ENCODE measurements at regions not wholly inside any gene's neighbourhood (a gene's known extent, or its start where the extent isn't known, plus 50 kb on each side); places are given as distances from the start of the nearest gene placed in this dataset.
"Not testable (repeated sequence)": the region's sequence is repeated elsewhere in the genome, so short reads cannot be mapped to it uniquely, and the experiment has no call there.

- no peak for DNase-seq
These were observed 56.2 kb downstream of the TAF11L14 start for GRCh38 chr5:17690473-17690872.

DNA sequence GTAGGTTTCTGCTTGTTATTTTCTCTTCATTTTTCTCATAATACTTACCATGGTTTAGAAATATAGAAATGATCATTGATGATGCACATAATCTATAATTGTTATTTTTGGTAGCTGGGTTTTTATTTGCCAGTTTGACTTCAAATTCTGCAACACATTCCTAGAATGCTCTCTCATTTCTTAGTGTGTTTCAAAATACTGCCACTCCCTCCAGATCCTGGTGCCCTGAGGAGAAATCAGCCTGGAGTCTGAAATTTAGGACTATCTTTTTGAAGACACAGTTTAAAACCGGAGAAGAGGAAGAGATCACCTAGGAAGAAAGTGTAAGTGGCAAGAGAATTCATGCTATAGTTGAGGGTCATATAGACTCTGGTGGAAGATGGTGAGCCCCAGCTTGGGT is 57.5 kb downstream of the TAF11L14 start:
- DNase-seq = no peak

DNA sequence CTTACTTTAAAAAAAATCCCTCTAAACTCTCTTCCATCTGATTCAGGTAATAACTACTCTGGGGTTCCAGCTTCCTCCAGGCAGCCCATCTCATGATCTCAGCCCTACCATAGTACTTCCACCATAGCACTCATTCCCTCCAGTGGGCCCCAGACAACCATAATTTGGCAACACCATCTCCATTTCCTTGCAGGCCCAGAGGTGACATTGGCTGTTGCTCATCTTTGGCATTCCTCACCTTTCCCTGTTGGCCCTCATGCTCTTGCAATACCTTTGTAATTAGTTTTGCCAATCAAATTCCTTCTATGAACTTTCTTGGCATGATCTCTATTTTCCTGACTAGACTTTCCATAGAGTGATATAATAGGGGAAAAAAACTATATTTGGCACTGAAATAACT is 60.1 kb downstream of the TAF11L14 start:
- no peak for DNase-seq

DNA sequence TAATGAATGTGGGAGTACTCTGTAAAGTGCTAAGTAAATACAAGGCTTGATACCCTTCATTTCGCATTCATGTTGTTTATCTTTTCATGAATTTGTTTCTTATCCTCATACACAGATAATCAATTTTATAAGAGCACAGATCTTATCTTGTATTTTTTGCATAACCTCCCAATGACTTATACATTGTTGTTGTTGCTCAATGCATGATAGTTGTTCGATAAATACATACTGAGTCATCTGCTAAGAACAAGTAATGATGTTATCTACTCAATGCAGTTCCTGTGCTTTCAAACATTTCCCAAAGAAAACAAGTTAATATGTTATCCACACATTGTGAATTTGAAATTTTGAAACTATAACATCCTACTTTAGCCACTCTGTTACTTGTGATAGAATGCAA is 60.7 kb downstream of the TAF11L14 start:
- DNase-seq = no peak

- DNase-seq = no peak
These were observed 62.4 kb downstream of the TAF11L14 start for GRCh38 chr5:17696627-17697026.

DNA sequence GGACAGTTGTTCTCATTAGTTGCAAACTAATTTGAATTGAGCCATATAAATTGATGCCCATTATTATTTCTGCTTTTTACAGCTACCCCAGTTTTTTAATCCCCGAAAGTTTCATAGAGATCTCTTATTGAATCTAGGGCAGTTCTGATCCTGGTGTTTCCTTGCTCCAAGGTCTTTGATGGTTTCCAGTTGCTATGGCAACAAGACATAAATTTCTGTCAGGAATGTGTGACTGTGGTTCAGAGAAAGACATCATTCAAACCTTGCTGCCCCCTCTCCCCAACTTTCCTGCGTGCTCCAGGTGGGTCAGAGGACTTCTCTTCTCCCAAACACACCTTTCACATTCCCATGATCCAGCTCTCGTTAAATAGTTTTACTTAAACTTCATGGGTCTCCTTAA is 63.4 kb downstream of the TAF11L14 start:
- no peak for DNase-seq

GRCh38 chr5:17709011-17709710 is 74.9 kb downstream of the TAF11L14 start:
- DNase-seq = no peak

DNA sequence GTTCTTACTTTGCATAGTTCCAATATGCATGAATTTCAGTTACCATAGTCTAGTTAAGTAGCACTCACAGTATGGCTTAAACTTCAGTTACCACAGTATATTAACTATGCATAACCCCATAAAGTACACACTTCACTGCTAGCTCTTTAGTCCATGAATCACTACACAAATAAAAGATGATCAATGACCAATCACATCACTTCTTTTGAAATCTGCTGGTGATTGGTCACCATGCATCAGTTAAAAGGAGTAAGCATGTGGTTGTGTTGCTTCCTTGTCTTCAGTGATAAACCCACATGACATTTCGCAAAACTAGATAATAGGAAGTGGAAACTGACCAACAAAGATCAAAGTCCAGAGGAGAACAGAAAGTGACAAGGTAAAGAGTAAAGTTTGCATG is 79.0 kb downstream of the TAF11L14 start:
- DNase-seq = peak in 1 of 2 experiments; percentile 3

DNA sequence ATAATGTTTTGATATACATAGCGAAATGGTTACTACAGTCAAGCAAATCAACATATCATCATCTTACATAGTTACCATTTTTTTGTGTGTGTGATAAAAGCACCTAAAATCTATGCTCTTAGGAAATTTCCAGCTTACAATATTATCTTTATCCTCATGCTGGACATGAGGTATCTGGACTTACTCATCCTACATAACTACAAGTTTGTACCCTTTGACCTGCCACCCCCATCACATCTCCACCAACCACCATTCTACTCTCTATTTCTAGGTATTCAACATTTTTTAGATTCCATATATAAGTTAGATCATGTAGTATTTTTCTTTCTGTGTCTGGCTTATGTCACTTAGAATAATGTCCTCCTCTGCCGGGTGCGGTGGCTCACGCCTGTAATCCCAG is 79.9 kb downstream of the TAF11L14 start:
- no peak for DNase-seq

- DNase-seq = no peak
These were observed 85.3 kb downstream of the TAF11L14 start for GRCh38 chr5:17719592-17719991.

DNA sequence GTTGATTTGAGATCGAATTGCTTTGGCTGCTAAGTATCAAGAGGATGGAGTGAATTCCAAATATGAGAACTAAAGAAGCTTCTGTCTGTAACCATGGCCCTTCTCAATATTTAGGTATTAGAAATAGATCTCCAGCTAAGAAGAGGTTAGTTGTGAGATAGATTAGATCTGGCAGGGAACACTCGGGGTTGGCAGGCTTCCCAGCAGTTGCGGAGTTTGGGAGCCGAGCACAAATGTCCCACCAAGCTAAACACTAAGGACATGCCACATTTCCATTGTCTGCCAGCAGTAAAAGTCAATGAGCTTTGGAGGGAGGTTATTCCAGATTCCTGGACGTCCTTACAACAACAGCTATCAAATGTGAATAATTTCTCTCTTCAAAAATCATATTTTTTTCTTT is 85.8 kb downstream of the TAF11L14 start:
- DNase-seq = no peak

DNA sequence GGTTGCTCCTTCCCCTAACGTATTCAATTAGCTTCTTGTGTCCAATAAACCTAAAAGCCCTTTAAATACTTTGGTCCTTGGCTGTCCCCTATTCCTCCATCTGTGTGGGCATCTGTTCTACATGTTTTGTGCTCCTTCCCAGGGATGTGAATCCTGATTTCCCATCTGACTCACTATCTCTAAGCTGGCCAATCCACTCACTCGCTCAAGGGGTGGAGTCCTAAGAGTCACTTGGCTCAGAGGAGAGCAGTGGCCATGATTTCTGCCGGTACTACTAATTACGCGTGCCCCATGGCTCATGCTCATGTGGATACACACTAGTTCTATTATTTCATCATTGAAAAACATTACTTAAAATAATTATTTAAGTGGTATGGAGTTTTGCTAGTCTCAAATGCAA is 89.6 kb downstream of the TAF11L14 start:
- no peak for DNase-seq

DNA sequence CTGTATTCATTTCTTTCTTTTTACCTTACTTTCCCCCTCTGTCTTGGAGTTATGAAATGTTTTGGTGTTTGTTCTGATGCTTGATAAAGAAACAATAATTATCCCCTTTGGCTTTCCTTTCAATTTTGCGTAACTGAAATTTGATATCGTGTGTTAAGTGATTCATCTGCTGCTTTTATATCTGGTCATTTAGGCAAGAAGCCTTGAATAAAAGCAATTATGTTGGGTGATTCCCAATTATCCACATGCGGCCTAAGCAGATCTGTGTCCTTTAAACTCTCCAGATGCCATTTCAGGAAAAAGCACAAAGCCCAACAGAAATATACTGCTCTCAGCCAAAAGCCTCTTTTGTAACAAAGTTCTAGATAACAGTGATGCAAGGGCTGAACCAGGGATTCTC is 92.8 kb downstream of the TAF11L14 start:
- DNase-seq = no peak

DNA sequence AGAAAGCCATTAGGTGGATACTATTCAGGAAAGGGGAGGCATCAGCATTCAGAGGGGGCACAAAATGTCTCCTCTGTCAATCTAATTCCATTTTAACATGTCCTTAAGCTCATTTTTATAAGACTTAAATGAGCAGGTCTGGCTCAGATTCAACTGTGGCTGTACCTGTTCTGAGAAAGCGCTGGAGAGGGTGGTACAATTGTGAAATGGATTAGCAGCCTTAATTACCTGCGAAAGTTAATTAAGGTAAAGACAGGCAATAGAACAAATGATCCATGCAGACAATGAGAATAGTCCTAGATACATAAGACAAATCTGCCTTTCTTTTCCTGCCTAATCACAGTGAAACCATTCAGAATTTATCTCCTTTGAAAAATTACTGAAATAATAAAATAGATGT is 96.2 kb downstream of the TAF11L14 start:
- no peak for DNase-seq

- DNase-seq = no peak
These were observed 98.2 kb downstream of the TAF11L14 start for GRCh38 chr5:17732351-17732923.

GRCh38 chr5:17734011-17734410 is 99.8 kb downstream of the TAF11L14 start:
- no peak for DNase-seq

DNA sequence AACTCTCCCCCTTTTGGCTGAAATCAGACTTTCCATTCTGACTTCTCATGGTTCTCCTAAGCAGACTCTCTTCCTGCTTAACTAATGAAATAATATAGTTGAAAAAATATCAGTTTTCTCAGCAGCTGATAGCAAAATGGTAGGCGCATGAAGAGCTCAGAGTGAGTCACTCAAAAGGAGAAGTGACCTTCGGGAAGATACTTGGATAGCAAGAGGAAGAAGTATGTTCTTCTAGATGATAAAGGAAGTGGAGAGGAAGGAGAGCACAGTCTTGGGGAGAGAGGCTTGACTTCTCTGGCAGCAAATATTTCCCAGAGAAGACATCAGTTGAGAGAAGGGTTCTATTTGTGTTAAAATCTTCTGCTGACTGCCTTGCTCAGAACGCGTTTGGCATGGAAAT is 101.5 kb downstream of the TAF11L14 start:
- DNase-seq = no peak

DNA sequence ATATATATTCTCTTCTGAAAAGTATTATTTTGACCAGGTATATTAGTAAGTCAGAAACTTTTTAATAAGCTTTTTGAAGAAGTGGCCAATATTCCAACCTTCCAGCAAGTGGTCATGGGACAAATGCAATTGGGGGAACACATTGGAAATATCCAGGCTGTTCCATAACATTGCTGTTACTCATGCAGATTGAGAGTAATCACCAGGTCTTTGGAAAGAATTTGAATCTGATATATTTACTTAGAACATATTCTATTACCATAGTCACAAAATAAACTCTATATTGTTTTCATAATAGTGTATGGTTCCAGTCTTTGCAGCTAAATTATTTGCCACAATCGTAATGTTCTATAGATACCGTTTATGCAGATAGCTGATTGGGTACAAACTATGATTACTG is 102.8 kb downstream of the TAF11L14 start:
- no peak for DNase-seq

DNA sequence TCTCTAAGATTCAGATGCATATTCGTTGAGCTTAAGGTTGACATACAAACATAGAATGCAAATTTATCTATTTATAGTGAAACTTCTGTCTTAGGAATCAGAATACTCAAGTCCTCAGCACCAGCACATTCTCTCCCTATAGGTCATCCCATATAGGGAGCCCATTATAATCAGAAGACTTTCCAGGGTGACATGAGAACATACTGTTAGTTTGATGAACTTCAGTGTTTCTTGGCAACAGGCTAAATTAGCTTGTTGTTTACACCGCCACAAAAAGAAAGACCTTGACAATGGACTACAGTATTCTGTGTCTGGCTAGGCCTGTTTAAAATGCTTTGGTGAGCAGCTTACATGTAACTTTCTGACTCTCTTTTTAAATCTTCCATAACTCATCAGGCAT is 104.2 kb downstream of the TAF11L14 start:
- DNase-seq = no peak

DNA sequence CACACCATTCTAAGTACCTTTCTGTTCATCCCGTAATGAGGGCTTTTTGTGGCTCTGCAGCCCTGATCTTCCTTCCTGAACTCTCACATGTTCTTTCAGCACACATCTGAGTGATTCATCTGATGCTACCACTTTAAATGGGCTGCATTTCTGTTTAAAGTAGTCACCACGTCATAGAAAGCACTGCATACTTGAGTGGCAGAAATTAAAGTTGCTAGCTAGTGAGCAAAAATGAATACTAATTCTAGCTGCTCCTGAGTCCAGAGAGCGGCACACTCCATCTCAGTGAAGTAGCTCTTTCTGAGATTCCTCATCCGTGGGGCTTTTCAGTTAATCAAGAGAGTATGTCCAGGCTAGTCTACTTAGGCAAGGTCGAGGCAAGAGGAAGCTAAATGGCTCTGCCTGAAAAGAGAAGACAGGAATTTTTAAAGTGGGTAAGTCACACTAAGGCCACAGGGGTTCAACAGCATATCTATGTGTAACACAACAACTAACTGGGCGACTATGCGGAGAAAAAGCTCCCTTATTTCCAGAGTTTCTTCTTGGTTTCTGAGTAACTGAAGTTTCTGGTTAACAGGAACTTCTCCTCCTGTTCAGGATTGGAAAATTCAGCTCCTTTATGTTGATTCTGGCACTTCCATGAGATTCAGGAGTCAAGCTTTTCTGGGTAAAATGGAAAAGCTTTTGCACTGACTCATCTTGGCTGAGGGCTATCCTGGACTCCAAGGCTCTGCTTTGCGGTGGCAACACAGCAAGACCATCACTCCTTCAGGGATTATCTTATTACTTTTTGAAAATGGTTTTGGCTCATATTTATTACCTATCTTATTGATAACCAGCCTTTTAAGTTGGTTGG is 109.5 kb downstream of the TAF11L14 start:
- no peak for DNase-seq

DNA sequence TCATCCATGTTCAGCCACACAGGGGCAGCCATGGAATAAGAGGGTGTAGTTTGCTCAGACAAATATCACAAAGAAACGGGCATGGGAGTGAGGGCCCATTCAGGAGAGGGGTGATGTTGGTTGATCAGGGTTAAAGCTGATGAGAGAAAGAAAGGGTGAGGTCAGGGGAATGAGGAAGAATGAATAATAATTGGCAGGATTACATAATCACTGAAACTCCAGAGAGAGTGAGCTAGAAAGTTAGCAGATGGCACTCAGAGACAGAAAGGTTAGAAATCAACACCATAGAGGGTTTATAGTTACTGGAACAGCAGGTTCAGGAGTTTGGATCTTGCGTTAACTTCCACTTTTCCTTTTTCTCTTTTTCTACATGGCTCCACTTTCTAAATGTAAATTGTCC is 113.9 kb downstream of the TAF11L14 start:
- DNase-seq = no peak

DNA sequence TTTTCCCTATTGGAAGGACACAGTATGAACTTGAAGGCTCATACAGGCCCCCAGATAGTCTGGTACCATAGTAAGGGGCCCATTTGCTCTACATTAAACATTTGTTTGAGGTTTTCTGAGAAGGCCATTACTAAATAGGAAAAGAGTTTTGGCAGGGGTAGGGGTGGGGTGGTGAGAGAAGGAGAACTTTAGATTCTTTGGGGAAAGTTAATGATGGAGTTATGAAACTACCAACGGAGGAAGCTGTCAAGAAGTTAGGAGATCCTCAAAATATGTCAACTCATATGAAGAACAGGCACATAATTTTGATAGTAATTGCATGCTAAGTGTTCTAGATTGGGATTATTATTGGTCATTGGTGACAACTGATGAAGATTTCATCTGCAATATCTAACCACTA is 114.7 kb downstream of the TAF11L14 start:
- no peak for DNase-seq

DNA sequence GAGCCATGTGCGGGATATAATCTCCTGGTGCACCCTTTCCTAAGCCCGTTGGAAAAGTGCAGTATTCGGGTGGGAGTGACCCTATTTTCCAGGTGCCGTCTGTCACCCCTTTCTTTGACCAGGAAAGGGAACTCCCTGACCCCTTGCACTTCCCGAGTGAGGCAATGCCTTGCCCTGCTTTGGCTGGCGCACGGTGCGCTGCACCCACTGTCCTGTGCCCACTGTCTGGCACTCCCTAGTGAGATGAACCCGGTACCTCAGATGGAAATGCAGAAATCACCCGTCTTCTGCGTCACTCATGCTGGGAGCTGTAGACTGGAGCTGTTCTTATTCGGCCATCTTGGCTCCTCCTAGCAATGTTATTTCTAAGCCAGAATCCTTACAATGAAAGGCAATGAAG is 121.1 kb downstream of the TAF11L14 start:
- DNase-seq = not testable (repeated sequence)

- DNase-seq = no peak
These were observed 127.1 kb downstream of the TAF11L14 start for GRCh38 chr5:17761326-17761725.
